ENCODE measurements at regions not wholly inside any gene's neighbourhood (a gene's known extent, or its start where the extent isn't known, plus 50 kb on each side); places are given as distances from the start of the nearest gene placed in this dataset.
"Not testable (repeated sequence)": the region's sequence is repeated elsewhere in the genome, so short reads cannot be mapped to it uniquely, and the experiment has no call there.

- Histone ChIP-seq H3K27me3 (no peaks in the 10 kb centered on the region), H3K36me3 (no peaks in the 10 kb centered on the region), H3K9me3 (no peaks in the 10 kb centered on the region), H3K4me1 (no peaks in the 10 kb centered on the region), H3K4me3 (no peak overlapping the region), H3K27ac (no peak overlapping the region)
- DNase-seq (ENCODE audit: low spot score in 2 of 2), result no peak
- TF ChIP-seq CTCF (IDR thresholded peaks at IDR 0.05), result no peak
- TF ChIP-seq POLR2A (IDR thresholded peaks at IDR 0.05), result no peak
- 92 to 96% methylated on average over 8 of the region's 8 CpGs for WGBS, 2 donors
These were observed 683.5 kb downstream of the ANKRD7 start for GRCh38 chr7:118907911-118908527.

GRCh38 chr7:118916120-118916519 is 691.6 kb downstream of the ANKRD7 start:
- not testable (repeated sequence) for H3K27ac ChIP-seq; H3K9me3 ChIP-seq; H3K27me3 ChIP-seq; H3K4me3 ChIP-seq; H3K36me3 ChIP-seq; DNase-seq (ENCODE audit: low spot score in 2 of 2); H3K4me1 ChIP-seq
- 95 to 97% methylated on average over 3 of the region's 3 CpGs for WGBS, 2 donors

GRCh38 chr7:118918556-118918955 is 694.1 kb downstream of the ANKRD7 start:
- no peak overlapping the region for H3K4me3 ChIP-seq
- no peaks in the 10 kb centered on the region for H3K9me3 ChIP-seq
- WGBS, 2 donors, result 79 to 82% methylated on average over 2 of the region's 2 CpGs
- TF ChIP-seq POLR2A (IDR thresholded peaks at IDR 0.05) (no peak), EP300 (IDR thresholded peaks at IDR 0.05) (no peak), CTCF (IDR thresholded peaks at IDR 0.05) (no peak)
- no peak for DNase-seq (ENCODE audit: low spot score in 2 of 2)
- no peak overlapping the region for H3K27ac ChIP-seq
- no peaks in the 10 kb centered on the region for H3K27me3 ChIP-seq
- H3K36me3 ChIP-seq, result no peaks in the 10 kb centered on the region
- H3K4me1 ChIP-seq, result no peaks in the 10 kb centered on the region

GRCh38 chr7:118938845-118939244 is 714.3 kb downstream of the ANKRD7 start:
- Histone ChIP-seq H3K9me3 (no peaks in the 10 kb centered on the region), H3K27me3 (no peaks in the 10 kb centered on the region), H3K27ac (no peak overlapping the region), H3K36me3 (no peaks in the 10 kb centered on the region), H3K4me3 (no peak overlapping the region), H3K4me1 (no peaks in the 10 kb centered on the region)
- WGBS, 2 donors, result 89 to 90% methylated on average over 1 of the region's 1 CpG
- TF ChIP-seq CTCF (IDR thresholded peaks at IDR 0.05) (no peak), POLR2A (IDR thresholded peaks at IDR 0.05) (no peak), EP300 (IDR thresholded peaks at IDR 0.05) (no peak)
- no peak for DNase-seq (ENCODE audit: low spot score in 2 of 2)

GRCh38 chr7:118944271-118944670 is 719.8 kb downstream of the ANKRD7 start:
- Histone ChIP-seq H3K4me1 (no peaks in the 10 kb centered on the region), H3K27ac (no peak overlapping the region), H3K4me3 (no peak overlapping the region), H3K9me3 (peaks cover 0 to 12% (median 0%) of the 10 kb centered on the region in 4 donors), H3K27me3 (no peaks in the 10 kb centered on the region), H3K36me3 (no peaks in the 10 kb centered on the region)
- no peak for DNase-seq (ENCODE audit: low spot score in 2 of 2)
- no peak for TF ChIP-seq EP300 (IDR thresholded peaks at IDR 0.05)
- TF ChIP-seq POLR2A (IDR thresholded peaks at IDR 0.05), result no peak
- no peak for TF ChIP-seq CTCF (IDR thresholded peaks at IDR 0.05)
- WGBS, 2 donors, result 93 to 96% methylated on average over 5 of the region's 5 CpGs

All from tibial nerve (tissue), 4 donors.